GM12872 (cell line): ENCODE measurements at regions not wholly inside any gene's neighbourhood (a gene's known extent, or its start where the extent isn't known, plus 50 kb on each side); places are given as distances from the start of the nearest gene placed in this dataset.

Source experiments
- CTCF ChIP-seq: IDR thresholded peaks from 3 replicates; pipeline ENCODE4 v1.5.1; 2011; ENCODE audit warnings: low read depth, mild to moderate bottlenecking, low read length, moderate library complexity; ENCODE audit not compliant: insufficient read depth

- no peak for TF ChIP-seq CTCF
These were observed 634.6 kb upstream of the ADGRL3 start for GRCh38 chr4:60565558-60565957.

- no peak for TF ChIP-seq CTCF
These were observed 624.8 kb upstream of the ADGRL3 start for GRCh38 chr4:60575336-60575735.

- TF ChIP-seq CTCF = no peak
These were observed 620.8 kb upstream of the ADGRL3 start for GRCh38 chr4:60579335-60579734.

- TF ChIP-seq CTCF = no peak
These were observed 618.1 kb upstream of the ADGRL3 start for GRCh38 chr4:60581919-60582536.

GRCh38 chr4:60588556-60588955 is 611.6 kb upstream of the ADGRL3 start:
- TF ChIP-seq CTCF = no peak

- no peak for TF ChIP-seq CTCF
These were observed 610.7 kb upstream of the ADGRL3 start for GRCh38 chr4:60589425-60589824.

- no peak for TF ChIP-seq CTCF
These were observed 610.0 kb upstream of the ADGRL3 start for GRCh38 chr4:60590116-60590515.
